ENCODE measurements at regions not wholly inside any gene's neighbourhood (a gene's known extent, or its start where the extent isn't known, plus 50 kb on each side); places are given as distances from the start of the nearest gene placed in this dataset.
A peak's percentile ranks its signal among the peaks of the same experiment; 100 is the strongest.
"Not testable (repeated sequence)": the region's sequence is repeated elsewhere in the genome, so short reads cannot be mapped to it uniquely, and the experiment has no call there.

DNA sequence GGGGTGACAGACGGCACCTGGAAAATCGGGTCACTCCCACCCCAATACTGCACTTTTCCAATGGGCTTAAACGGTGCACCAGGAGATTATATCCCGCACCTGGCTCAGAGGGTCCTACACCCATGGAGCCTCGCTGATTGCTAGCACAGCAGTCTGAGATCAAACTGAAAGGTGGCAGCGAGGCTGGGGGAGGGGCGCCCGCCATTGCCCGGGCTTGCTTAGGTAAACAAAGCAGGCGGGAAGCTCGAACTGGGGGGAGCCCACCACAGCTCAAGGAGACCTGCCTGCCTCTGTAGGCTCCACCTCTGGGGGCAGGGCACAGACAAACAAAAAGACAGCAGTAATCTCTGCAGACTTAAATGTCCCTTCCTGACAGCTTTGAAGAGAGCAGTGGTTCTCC, 208.1 kb downstream of the SLC38A4 start:
- not testable (repeated sequence) for DNase-seq (ENCODE audit: low spot score)

- DNase-seq (ENCODE audit: low spot score) = no peak
These were observed 208.6 kb downstream of the SLC38A4 start for GRCh38 chr12:46617167-46617566.

- no peak for DNase-seq (ENCODE audit: low spot score)
These were observed 215.0 kb downstream of the SLC38A4 start for GRCh38 chr12:46610754-46611153.

DNA sequence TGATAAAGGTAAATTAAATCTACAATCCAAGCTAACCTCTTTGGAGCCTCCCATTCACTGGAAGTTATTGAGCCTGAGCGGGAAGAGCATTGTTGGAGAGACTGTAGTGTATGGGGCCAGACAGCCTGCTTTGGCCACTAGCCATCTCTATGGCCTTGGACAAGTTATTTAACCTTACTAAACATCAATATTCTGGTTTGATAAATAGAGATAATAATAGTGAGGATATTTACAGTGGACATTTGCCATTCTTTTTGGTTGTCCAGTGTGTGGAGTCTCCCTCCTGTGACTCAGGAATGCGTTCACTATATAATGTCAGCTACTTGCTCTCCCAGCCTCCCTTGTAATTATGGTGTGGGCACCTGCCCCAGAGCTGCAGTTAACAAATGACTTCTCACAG, 216.1 kb downstream of the SLC38A4 start:
- DNase-seq (ENCODE audit: low spot score) = no peak

DNA sequence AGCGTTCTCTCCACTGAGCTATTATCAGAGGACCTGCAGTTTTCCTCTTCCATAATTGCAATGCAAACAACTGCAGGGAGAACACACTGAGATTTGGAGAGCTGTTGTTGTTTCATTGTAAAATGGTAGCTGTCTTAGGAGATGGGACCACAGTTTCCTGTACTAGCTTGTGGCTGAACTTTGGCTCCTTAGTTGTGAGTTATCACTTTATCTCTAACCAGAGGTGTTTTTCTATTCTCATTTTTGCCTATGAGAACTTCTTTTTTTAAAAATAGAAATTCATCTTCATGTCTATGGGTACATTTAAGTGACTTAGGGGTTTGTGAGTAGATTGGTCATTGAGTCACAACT, 216.5 kb downstream of the SLC38A4 start:
- DNase-seq (ENCODE audit: low spot score) = no peak

DNA sequence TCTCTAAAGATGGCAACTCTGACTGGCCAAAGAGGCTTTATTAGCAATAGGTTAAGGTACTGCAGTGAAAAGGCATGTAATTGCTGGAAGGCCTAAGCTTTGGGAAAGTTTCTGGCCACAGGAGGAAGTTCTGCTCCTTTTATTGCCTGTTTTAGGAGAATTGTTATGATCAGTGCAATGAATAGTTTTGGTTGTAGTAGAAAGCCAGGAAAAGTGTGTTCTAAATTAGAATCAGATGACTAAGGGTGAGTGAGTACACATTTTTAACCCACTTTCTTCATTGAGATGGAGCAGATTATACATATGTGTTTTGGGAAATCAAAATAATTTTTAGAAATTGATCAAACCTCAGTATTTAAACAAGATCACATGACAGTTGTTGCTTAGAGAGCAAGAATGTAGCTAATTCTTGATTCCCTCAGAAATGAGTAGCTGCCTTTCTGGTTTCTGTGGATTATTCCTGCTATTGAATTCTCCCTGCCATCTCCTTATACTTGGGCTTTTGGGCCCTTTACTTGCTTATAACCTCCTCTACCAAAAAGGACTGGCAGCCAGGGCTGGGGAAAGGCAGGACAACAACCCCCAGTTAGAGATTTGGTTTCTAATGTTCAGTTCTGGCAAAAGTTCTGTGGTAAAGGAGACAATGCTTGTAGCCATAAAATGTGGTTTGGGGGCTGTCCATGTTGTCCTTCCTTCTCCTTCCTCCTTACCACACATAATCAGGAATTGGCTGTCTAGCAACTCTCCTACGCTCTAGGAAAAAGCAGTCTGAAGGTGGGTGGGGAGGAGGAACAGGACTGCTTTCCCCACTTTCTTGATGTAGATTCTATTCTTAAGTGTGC, 217.1 kb downstream of the SLC38A4 start:
- no peak for DNase-seq (ENCODE audit: low spot score)

- no peak for DNase-seq (ENCODE audit: low spot score)
These were observed 221.1 kb downstream of the SLC38A4 start for GRCh38 chr12:46604684-46605083.

- DNase-seq (ENCODE audit: low spot score) = no peak
These were observed 221.9 kb downstream of the SLC38A4 start for GRCh38 chr12:46603776-46604456.

DNA sequence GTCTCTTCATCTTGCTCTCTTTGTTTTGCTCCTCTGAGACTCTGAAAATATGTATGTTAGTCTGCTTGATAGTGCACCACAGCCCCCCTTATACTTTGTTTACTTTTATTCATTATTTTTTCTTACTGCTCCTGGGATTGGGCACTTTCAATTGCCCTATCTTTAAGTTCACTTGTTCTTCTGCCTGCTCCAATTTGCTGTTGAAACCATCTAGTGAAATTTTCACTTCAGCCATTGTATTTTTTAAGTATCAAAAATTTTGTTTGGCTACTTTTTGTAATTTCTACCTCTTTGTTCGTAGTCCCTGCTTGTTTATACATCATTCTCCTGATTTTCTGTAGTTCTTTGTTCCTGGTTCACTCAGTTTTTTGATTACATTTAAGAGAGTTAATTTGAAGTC, 223.3 kb downstream of the SLC38A4 start:
- no peak for DNase-seq (ENCODE audit: low spot score)

GRCh38 chr12:46590991-46591703, 218.6 kb upstream of the SLC38A2 start:
- no peak for DNase-seq (ENCODE audit: low spot score)

DNA sequence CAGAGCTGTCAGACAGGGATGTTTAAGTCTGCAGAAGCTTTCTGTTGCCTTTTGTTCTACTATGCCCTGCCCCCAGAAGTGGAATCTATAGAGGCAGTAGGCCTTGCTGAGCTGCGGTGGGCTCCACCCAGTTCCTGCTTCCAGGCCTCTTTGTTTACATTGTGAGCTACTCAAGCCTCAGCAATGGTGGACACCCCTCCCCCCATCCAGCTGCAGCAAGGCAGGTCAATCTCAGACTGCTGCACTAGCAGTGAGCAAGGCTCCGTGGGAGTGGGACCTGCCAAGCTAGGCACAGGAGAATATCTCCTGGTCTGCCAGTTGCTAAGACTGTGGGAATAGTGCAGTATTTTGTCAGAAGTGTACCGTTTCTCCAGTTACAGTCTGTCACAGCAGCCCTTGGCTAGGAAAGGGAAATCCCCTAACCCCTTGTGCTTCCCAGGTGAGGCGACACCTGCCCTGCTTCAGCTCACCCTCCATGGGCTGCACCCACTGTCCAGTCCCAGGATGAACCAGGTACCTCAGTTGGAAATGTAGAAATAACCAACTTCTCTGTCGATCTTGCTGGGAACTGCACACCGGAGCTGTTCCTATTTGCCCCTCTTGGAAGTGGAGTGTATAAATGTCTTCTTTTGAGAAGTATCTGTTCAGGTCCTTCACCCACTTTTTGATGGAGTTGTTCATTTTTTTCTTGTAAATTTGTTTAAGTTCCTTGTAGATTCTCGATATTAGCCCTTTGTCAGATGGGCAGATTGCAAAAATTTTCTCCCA, 213.5 kb upstream of the SLC38A2 start:
- DNase-seq (ENCODE audit: low spot score) = peak; percentile 84

- not testable (repeated sequence) for DNase-seq (ENCODE audit: low spot score)
These were observed 211.5 kb upstream of the SLC38A2 start for GRCh38 chr12:46584098-46584497.

DNA sequence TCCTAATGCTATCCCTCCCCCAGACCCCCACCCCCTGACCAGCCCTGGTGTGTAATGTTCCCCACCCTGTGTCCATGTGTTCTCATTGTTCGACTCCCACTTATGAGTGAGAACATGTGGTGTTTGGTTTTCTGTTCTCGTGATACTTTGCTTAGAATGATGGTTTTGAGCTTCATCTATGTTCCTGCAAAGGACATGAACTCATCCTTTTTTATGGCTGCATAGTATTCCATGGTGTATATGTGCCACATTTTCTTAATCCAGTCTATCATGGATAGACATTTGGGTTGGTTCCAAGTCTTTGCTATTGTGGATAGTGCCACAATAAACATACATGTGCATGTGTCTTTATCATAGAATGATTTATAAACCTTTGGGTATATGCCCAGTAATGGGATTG, 209.4 kb upstream of the SLC38A2 start:
- DNase-seq (ENCODE audit: low spot score) = not testable (repeated sequence)

GRCh38 chr12:46580445-46580844, 207.9 kb upstream of the SLC38A2 start:
- DNase-seq (ENCODE audit: low spot score) = no peak

- no peak for DNase-seq (ENCODE audit: low spot score)
These were observed 206.9 kb upstream of the SLC38A2 start for GRCh38 chr12:46579474-46579873.

DNA sequence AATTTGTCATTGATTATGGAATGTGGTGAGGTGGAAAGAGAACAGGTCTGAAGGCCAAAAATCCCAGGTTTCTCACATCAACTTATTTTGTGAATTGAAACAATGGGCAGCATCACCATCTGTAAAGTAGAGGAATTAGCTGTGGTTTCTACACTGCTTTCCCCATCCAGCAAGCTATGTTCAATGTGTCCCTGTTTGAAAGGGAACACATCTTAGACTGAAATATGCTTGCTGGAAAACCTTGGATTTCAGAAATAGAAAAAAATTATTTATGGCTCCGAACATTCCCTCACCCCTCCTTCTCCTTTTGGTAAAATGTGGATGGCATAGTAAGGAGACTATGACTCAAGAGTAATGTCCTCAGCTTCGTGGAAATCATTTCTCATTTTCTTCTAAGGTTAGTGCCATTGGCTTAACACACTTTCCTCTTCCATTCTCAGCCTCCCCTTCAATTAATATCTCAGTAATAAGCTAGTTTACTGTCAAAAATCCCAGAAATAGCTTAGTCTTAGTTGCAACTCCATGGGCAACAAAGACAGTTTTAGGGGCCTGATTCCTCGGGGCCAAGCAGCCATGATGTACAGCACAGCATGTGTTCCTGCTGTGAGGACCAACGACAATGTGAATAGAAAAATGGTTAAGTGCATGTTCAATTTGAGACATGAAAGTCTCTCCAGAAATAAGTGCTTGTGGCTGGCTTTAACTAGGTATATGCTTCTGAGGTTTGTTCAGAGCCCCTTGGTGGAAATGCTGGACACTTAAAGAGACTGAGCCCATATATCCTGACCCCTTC, 205.8 kb upstream of the SLC38A2 start:
- no peak for DNase-seq (ENCODE audit: low spot score)

- DNase-seq (ENCODE audit: low spot score) = no peak
These were observed 204.6 kb upstream of the SLC38A2 start for GRCh38 chr12:46577063-46577776.

DNA sequence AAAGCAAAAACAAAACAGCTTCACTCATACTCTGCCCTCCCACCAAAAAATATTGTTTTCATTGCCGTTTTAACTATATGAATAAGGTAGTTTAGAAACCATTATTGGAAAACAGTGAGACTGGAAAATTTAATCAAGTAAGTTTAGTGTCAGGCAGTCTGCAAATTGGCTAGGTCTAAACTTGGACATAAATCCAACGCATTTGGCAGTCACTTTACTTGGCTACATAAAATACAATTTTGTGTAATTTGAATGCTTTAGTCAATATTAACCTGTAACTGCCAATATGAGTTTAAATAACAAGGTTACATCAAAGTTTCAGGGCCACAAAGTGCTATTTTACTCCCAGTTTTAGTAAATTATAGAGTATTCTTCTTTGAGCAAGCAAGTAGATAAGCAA, 202.3 kb upstream of the SLC38A2 start:
- no peak for DNase-seq (ENCODE audit: low spot score)

DNA sequence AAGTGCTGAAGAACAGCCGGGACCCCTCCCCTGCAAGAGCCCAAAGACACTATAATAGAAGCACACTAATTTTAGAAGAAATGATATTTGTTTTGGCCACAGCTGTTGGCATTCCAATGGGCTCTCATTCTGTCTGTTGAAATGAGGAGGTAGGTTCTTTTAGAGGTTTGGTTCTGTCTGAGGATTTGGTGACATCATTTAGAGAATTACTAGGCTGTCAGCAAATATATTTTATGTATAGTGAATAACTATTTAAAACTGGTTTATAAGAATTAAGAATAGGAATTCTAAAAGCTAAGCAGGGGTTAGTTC, 200.7 kb upstream of the SLC38A2 start:
- no peak for DNase-seq (ENCODE audit: low spot score)

DNA sequence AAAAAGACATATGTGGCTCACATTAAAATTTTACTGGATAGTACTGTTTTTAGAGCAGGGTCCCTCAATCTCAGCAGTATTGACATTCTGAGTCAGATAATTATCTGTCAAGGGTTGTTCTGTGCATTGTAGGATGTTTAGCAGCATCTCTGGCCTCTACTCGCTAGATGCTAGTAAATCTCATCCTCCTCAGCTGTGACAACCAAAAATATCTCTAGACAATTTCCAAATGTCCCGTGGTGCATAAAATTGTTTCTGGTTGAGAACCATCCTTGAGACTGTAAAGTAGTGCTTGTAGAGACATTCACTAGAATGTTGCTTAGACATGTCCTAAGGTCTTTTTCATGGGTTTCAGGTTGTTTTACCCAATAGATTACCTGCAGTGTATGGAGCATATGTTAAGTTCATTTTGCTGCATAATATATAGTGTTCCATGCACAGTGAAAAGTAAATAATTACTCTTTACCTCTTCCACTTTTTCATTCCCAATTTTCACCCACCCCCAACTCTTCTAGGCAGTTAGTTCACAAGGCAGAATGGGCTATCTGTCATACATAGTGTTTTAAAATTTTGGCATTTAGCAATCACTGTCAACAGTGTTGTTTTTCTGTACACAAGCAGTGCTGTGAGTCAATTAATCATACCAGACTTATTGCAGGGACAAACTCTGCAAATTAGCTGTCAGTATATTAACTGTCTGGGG, 200.2 kb upstream of the SLC38A2 start:
- DNase-seq (ENCODE audit: low spot score) = no peak
